ENCODE measurements at regions not wholly inside any gene's neighbourhood (a gene's known extent, or its start where the extent isn't known, plus 50 kb on each side); places are given as distances from the start of the nearest gene placed in this dataset.

DNA sequence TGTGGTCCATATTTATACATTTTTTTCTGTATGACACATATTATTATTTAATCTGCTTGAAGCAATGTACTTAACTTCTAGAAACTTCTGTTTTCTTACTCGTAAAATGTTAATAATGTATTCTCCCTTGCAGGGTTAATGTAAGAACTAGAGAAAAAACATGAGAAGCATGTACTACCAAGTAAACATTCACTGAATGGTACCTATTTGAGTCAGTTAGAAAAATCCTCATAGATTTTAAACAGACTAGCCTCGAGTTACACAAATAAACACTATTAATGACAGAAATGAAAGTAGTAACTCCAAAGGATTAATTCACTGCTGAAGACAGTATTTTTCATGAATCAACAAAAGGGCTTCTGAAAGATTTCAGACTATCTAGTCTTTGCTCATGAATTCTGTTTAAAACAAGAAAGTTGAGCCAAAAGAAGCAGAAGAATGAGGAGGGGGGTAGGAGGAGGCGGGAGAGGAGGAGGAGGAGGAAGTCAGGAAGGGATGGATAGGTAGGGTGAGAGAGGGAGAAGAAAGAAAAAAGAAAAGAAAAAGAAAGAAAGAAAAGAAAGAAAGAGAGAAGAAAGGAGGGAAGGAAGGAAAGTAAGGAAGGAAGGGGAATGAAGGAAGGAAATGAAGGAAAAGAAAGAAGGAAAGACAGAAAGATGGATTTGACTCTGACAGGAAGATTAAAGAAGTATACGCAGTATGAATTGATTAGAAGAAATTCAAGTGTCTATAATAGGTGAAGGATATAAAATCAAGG, 68.2 kb upstream of the CCDC91 start:
- no peaks in the 10 kb centered on the region for H3K9me3 Mint-ChIP-seq
- Histone ChIP-seq H2AFZ (ENCODE audit: low read length) (no peak overlapping the region), H2BK12ac (ENCODE audit: insufficient read length, low read depth, low read length) (no peak overlapping the region), H3K79me1 (ENCODE audit: insufficient read depth, low read depth, low read length, poor library complexity, severe bottlenecking) (no peaks in the 10 kb centered on the region), H3K23ac (ENCODE audit: insufficient read length, low read depth, low read length) (no peak overlapping the region), H2BK5ac (ENCODE audit: insufficient read length, low read length) (no peak overlapping the region), H3K9me3 (ENCODE audit: control insufficient read depth, low read depth, low read length) (no peaks in the 10 kb centered on the region), H2AK5ac (ENCODE audit: insufficient read length, low read length) (no peak overlapping the region), H3K23me2 (ENCODE audit: insufficient read length, low read depth, low read length, poor library complexity, severe bottlenecking) (no peaks in the 10 kb centered on the region), H3K4ac (ENCODE audit: low read depth, low read length) (no peak overlapping the region), H3K56ac (ENCODE audit: insufficient read length, low read depth, low read length) (no peak overlapping the region), H2BK15ac (ENCODE audit: low read depth, low read length) (no peak overlapping the region), H3K9ac (ENCODE audit: extremely low read depth, insufficient read length, low read length) (no peak overlapping the region), H3K27me3 (ENCODE audit: insufficient read depth, low read length) (no peaks in the 10 kb centered on the region), H4K20me1 (ENCODE audit: control insufficient read depth, insufficient read depth, insufficient read length) (no peaks in the 10 kb centered on the region), H2BK20ac (ENCODE audit: low read depth, low read length, poor library complexity, severe bottlenecking) (no peak overlapping the region), H3K4me1 (ENCODE audit: insufficient read depth, low read length) (no peaks in the 10 kb centered on the region), H3K18ac (ENCODE audit: insufficient read length, low read depth, low read length) (no peak overlapping the region), H3K27ac (ENCODE audit: insufficient read length, low read depth, low read length) (no peak overlapping the region), H3K14ac (ENCODE audit: insufficient read depth, low read length) (no peak overlapping the region), H3K4me2 (ENCODE audit: insufficient read depth, insufficient read length, low read length) (no peak overlapping the region), H4K8ac (replicated peaks; ENCODE audit: insufficient read length, low read depth, low read length) (no peak overlapping the region), H4K5ac (ENCODE audit: insufficient read length, low read depth, low read length) (no peak overlapping the region), H3K79me2 (ENCODE audit: insufficient read depth, low read length) (no peaks in the 10 kb centered on the region), H4K91ac (ENCODE audit: insufficient read length, low read depth, low read length) (no peak overlapping the region), H2BK120ac (ENCODE audit: low read depth, low read length, poor library complexity, severe bottlenecking) (no peak overlapping the region), H3T11ph (ENCODE audit: low read length) (no peak overlapping the region)
- no peak for DNase-seq
- TF ChIP-seq, protein P1, sequence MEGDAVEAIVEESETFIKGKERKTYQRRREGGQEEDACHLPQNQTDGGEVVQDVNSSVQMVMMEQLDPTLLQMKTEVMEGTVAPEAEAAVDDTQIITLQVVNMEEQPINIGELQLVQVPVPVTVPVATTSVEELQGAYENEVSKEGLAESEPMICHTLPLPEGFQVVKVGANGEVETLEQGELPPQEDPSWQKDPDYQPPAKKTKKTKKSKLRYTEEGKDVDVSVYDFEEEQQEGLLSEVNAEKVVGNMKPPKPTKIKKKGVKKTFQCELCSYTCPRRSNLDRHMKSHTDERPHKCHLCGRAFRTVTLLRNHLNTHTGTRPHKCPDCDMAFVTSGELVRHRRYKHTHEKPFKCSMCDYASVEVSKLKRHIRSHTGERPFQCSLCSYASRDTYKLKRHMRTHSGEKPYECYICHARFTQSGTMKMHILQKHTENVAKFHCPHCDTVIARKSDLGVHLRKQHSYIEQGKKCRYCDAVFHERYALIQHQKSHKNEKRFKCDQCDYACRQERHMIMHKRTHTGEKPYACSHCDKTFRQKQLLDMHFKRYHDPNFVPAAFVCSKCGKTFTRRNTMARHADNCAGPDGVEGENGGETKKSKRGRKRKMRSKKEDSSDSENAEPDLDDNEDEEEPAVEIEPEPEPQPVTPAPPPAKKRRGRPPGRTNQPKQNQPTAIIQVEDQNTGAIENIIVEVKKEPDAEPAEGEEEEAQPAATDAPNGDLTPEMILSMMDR (conservative IDR thresholded peaks at IDR 0.05), result no peak
- no CpG with 5 or more reads among the region's 4 CpGs for WGBS (ENCODE audit: extremely low coverage, insufficient read length, low lambda C conversion rate)
- H3K27me3 Mint-ChIP-seq (ENCODE audit: low read depth), result no peaks in the 10 kb centered on the region
- H3K27ac Mint-ChIP-seq, result no peak overlapping the region
- no peaks in the 10 kb centered on the region for H3K4me1 Mint-ChIP-seq
- H3K4me3 Mint-ChIP-seq, result no peak overlapping the region
- H3K36me3 Mint-ChIP-seq (ENCODE audit: insufficient read depth in 1 of 3, low read depth in 3 of 3), result no peaks in the 10 kb centered on the region

All from H9 (cell line).